SW 1271 (cell line): ENCODE measurements at regions not wholly inside any gene's neighbourhood (a gene's known extent, or its start where the extent isn't known, plus 50 kb on each side); places are given as distances from the start of the nearest gene placed in this dataset.
"Not testable (repeated sequence)": the region's sequence is repeated elsewhere in the genome, so short reads cannot be mapped to it uniquely, and the experiment has no call there.

Experiments
- DNase-seq, 2 experiments: peaks; one replicate each; lab custom pipeline; 2025; lab: John Stamatoyannopoulos, UW

- DNase-seq = no peak
These were observed 451.7 kb upstream of the DDI1 start for GRCh38 chr11:103584720-103585119.

GRCh38 chr11:103585401-103585800 lies 451.0 kb upstream of the DDI1 start:
- no peak for DNase-seq

- no peak for DNase-seq
These were observed 450.5 kb upstream of the DDI1 start for GRCh38 chr11:103585911-103586310.

GRCh38 chr11:103586756-103587155 lies 449.7 kb upstream of the DDI1 start:
- no peak for DNase-seq

- DNase-seq = no peak
These were observed 448.3 kb upstream of the DDI1 start for GRCh38 chr11:103587901-103588788.

- no peak for DNase-seq
These were observed 444.9 kb upstream of the DDI1 start for GRCh38 chr11:103591554-103591953.

- no peak for DNase-seq
These were observed 442.2 kb upstream of the DDI1 start for GRCh38 chr11:103594283-103594682.

- DNase-seq = no peak
These were observed 440.1 kb upstream of the DDI1 start for GRCh38 chr11:103596315-103596714.

GRCh38 chr11:103601225-103601846 lies 435.1 kb upstream of the DDI1 start:
- peak; percentile 36 to 81 for DNase-seq

- no peak for DNase-seq
These were observed 433.6 kb upstream of the DDI1 start for GRCh38 chr11:103602840-103603239.

- DNase-seq = no peak
These were observed 432.1 kb upstream of the DDI1 start for GRCh38 chr11:103604310-103604709.

- DNase-seq = peak in 1 of 2 experiments; percentile 31
These were observed 427.9 kb upstream of the DDI1 start for GRCh38 chr11:103608566-103608965.

GRCh38 chr11:103609117-103610066 lies 427.0 kb upstream of the DDI1 start:
- peak; percentile 96 to 98 for DNase-seq

GRCh38 chr11:103610435-103610834 lies 426.0 kb upstream of the DDI1 start:
- DNase-seq = no peak

GRCh38 chr11:103611526-103612260 lies 424.7 kb upstream of the DDI1 start:
- not testable (repeated sequence) for DNase-seq

GRCh38 chr11:103612451-103612850 lies 424.0 kb upstream of the DDI1 start:
- not testable (repeated sequence) for DNase-seq

- DNase-seq = not testable (repeated sequence)
These were observed 419.9 kb upstream of the DDI1 start for GRCh38 chr11:103616586-103616985.

- DNase-seq = no peak
These were observed 417.9 kb upstream of the DDI1 start for GRCh38 chr11:103618528-103618927.

- DNase-seq = no peak
These were observed 417.0 kb upstream of the DDI1 start for GRCh38 chr11:103619480-103619879.

GRCh38 chr11:103619938-103620337 lies 416.5 kb upstream of the DDI1 start:
- no peak for DNase-seq

- no peak for DNase-seq
These were observed 414.1 kb upstream of the DDI1 start for GRCh38 chr11:103622296-103622695.
